ENCODE measurements at regions not wholly inside any gene's neighbourhood (a gene's known extent, or its start where the extent isn't known, plus 50 kb on each side); places are given as distances from the start of the nearest gene placed in this dataset.

GRCh38 chr11:92769112-92769511 lies 200.3 kb upstream of the MTNR1B start:
- no peak for TF ChIP-seq CTCF (optimal IDR thresholded peaks at IDR 0.05 in 1 of 3, IDR thresholded peaks at IDR 0.05 in 1 of 3, conservative IDR thresholded peaks at IDR 0.05 in 1 of 3; ENCODE audit: extremely low read depth in 1 of 3, insufficient read depth in 2 of 3, low read length in 3 of 3)
- TF ChIP-seq EZH2 (IDR thresholded peaks at IDR 0.05; ENCODE audit: low read length): no peak

Data from keratinocyte (primary cell).